Esophagus squamous epithelium (tissue), 4 donors: ENCODE measurements at regions not wholly inside any gene's neighbourhood (a gene's known extent, or its start where the extent isn't known, plus 50 kb on each side); places are given as distances from the start of the nearest gene placed in this dataset.

Experiments
- CTCF ChIP-seq, 6 experiments: fragments of 450-650 bp in 4 of 6; fragments of 200-600 bp in 2 of 6; sonication (generic) in 2 of 6; IDR thresholded peaks; one replicate each; pipeline ENCODE4 v1.5.1; 2016 to 2019; ENCODE audit warnings: antibody characterized with exemption in 6 of 6, mild to moderate bottlenecking in 4 of 6, moderate library complexity in 4 of 6
- POLR2A ChIP-seq, 4 donors: fragments of 450-650 bp; IDR thresholded peaks; one replicate each; pipeline ENCODE4 v1.6.1; 2017; ENCODE audit warnings: antibody characterized with exemption in 4 of 4, mild to moderate bottlenecking in 4 of 4, moderate library complexity in 3 of 4

GRCh38 chr10:124306922-124307371, 111.8 kb downstream of the OAT start:
- no peak for TF ChIP-seq CTCF (IDR thresholded peaks at IDR 0.05)
- TF ChIP-seq POLR2A (IDR thresholded peaks at IDR 0.05), result no peak
